ENCODE measurements at regions not wholly inside any gene's neighbourhood (a gene's known extent, or its start where the extent isn't known, plus 50 kb on each side); places are given as distances from the start of the nearest gene placed in this dataset.

DNA sequence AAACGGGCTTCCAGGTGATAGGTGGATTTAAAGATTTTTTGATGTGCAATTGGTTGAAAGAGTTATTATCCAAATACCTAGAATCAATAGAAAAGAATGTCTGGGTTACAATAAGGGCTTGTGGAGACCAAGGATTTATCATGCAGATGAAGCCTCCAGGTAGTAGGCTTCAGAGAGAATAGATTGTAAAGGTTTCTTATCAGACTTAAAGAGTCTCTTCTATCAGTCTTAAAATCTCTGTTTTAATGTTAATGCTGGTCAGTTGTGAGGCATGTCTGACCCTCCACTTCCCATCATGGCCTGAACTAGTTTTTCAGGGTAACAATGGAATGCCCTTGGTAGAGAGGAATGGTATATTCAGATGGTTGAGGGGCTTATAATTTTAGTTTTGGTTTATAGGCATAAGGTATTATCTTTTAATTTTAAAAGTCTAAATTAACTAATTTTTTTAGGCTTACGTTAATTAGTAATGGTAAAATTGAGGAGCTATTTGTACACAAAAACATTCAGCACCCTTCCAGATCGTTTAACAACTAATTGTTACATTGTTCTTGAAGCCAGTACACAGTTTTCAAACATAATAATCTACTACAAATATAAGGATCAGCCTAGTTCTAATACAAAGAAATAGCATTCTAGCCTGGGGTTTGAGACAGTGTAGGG lies 704.2 kb upstream of the MBL2 start:
- Histone ChIP-seq H3K27ac (no peak overlapping the region), H3K27me3 (no peaks in the 10 kb centered on the region), H3K4me1 (no peaks in the 10 kb centered on the region), H3K4me3 (no peak overlapping the region), H3K36me3 (no peaks in the 10 kb centered on the region), H3K9me3 (no peaks in the 10 kb centered on the region)
- TF ChIP-seq POLR2AphosphoS5 (IDR thresholded peaks at IDR 0.05) (no peak), POLR2A (IDR thresholded peaks at IDR 0.05) (no peak), EP300 (IDR thresholded peaks at IDR 0.05) (no peak)
- TF ChIP-seq, protein P1, sequence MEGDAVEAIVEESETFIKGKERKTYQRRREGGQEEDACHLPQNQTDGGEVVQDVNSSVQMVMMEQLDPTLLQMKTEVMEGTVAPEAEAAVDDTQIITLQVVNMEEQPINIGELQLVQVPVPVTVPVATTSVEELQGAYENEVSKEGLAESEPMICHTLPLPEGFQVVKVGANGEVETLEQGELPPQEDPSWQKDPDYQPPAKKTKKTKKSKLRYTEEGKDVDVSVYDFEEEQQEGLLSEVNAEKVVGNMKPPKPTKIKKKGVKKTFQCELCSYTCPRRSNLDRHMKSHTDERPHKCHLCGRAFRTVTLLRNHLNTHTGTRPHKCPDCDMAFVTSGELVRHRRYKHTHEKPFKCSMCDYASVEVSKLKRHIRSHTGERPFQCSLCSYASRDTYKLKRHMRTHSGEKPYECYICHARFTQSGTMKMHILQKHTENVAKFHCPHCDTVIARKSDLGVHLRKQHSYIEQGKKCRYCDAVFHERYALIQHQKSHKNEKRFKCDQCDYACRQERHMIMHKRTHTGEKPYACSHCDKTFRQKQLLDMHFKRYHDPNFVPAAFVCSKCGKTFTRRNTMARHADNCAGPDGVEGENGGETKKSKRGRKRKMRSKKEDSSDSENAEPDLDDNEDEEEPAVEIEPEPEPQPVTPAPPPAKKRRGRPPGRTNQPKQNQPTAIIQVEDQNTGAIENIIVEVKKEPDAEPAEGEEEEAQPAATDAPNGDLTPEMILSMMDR (IDR thresholded peaks at IDR 0.05), result no peak
- no peak for ATAC-seq
- 82 to 83% methylated on average over 3 of the region's 3 CpGs for WGBS, 2 donors (ENCODE audit: low coverage in 1 of 2)

DNA sequence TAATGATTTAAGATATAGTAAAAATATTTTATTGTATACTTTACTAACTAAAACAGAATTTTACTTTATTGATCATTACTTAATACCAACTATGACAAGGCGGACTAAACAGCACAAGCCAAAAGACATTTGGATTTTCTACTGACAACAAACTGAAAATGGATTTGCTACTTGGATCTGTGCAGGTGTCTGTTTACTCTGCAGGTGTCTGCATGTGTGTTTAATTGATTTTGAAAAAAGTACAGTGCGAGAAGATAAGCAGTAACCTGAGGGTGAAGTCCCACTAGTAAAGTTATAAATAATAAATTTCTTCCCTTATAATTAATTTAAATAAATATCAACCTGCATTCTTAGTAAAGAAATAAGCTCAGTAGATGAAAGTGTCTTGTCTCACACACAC lies 696.8 kb upstream of the MBL2 start:
- no peaks in the 10 kb centered on the region for H3K27me3 ChIP-seq
- no peak overlapping the region for H3K4me3 ChIP-seq
- TF ChIP-seq POLR2AphosphoS5 (IDR thresholded peaks at IDR 0.05) (no peak), EP300 (IDR thresholded peaks at IDR 0.05) (no peak), POLR2A (IDR thresholded peaks at IDR 0.05) (no peak)
- TF ChIP-seq, protein P1 (IDR thresholded peaks at IDR 0.05), result no peak
- no peak for ATAC-seq
- H3K36me3 ChIP-seq, result no peaks in the 10 kb centered on the region
- no peak overlapping the region for H3K27ac ChIP-seq
- WGBS, 2 donors (ENCODE audit: low coverage in 1 of 2), result 88 to 95% methylated on average over 2 of the region's 2 CpGs
- no peaks in the 10 kb centered on the region for H3K4me1 ChIP-seq
- no peaks in the 10 kb centered on the region for H3K9me3 ChIP-seq

- Histone ChIP-seq H3K9me3 (no peaks in the 10 kb centered on the region), H3K4me1 (no peaks in the 10 kb centered on the region), H3K36me3 (no peaks in the 10 kb centered on the region), H3K27ac (no peak overlapping the region), H3K4me3 (no peak overlapping the region), H3K27me3 (no peaks in the 10 kb centered on the region)
- TF ChIP-seq, protein P1 (IDR thresholded peaks at IDR 0.05), result no peak
- TF ChIP-seq POLR2A (IDR thresholded peaks at IDR 0.05) (no peak), POLR2AphosphoS5 (IDR thresholded peaks at IDR 0.05) (no peak), EP300 (IDR thresholded peaks at IDR 0.05) (no peak)
- WGBS, 2 donors (ENCODE audit: low coverage in 1 of 2), result 74 to 85% methylated on average over 4 of the region's 4 CpGs
- ATAC-seq, result no peak
Observed at GRCh38 chr10:53463539-53463938, 691.0 kb upstream of the MBL2 start.

DNA sequence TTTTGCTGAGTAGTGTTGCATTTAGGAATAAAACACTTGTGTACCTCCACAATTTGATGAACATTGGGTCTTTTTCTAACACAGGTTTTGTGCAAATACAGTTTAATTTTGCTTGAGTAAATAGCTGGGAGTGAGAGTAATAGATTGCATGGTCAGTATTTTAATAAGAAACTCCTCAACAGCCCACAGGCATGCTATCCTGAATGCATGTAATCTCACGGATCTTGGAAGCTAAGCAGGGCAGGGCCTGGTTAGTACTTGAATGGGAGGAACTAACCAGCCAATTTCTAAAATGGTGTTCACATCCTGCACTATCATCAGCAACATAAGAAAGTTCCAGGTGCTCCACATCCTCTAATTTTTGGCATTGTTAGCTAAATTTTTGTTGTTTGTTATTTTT lies 685.4 kb upstream of the MBL2 start:
- H3K36me3 ChIP-seq, result no peaks in the 10 kb centered on the region
- H3K4me3 ChIP-seq, result no peak overlapping the region
- ATAC-seq, result no peak
- no peak overlapping the region for H3K27ac ChIP-seq
- no peak for TF ChIP-seq EP300 (IDR thresholded peaks at IDR 0.05)
- TF ChIP-seq, protein P1 (IDR thresholded peaks at IDR 0.05), result no peak
- no peaks in the 10 kb centered on the region for H3K27me3 ChIP-seq
- WGBS, 2 donors (ENCODE audit: low coverage in 1 of 2), result 67 to 79% methylated on average over 1 of the region's 1 CpG
- no peaks in the 10 kb centered on the region for H3K9me3 ChIP-seq
- no peaks in the 10 kb centered on the region for H3K4me1 ChIP-seq

GRCh38 chr10:53453196-53453595 lies 680.6 kb upstream of the MBL2 start:
- Histone ChIP-seq H3K4me3 (no peak overlapping the region), H3K27ac (no peak overlapping the region), H3K27me3 (no peaks in the 10 kb centered on the region), H3K4me1 (no peaks in the 10 kb centered on the region), H3K9me3 (no peaks in the 10 kb centered on the region), H3K36me3 (no peaks in the 10 kb centered on the region)
- no peak for ATAC-seq
- TF ChIP-seq POLR2A (IDR thresholded peaks at IDR 0.05) (no peak), POLR2AphosphoS5 (IDR thresholded peaks at IDR 0.05) (no peak), EP300 (IDR thresholded peaks at IDR 0.05) (no peak)
- TF ChIP-seq, protein P1 (IDR thresholded peaks at IDR 0.05), result no peak
- WGBS, 2 donors (ENCODE audit: low coverage in 1 of 2), result 89 to 100% methylated on average over 1 of the region's 1 CpG

Measured in gastroesophageal sphincter (tissue), 4 donors.